Keratinocyte (primary cell): ENCODE measurements at regions not wholly inside any gene's neighbourhood (a gene's known extent, or its start where the extent isn't known, plus 50 kb on each side); places are given as distances from the start of the nearest gene placed in this dataset.

Experiments
- CTCF ChIP-seq, 3 experiments: IDR thresholded peaks in 1 of 3; conservative IDR thresholded peaks in 1 of 3; optimal IDR thresholded peaks in 1 of 3; 2 replicates in 2 of 3; 3 replicates in 1 of 3; pipeline versions ENCODE3 to v1.5.1; 2011; ENCODE audit warnings: low read length in 3 of 3, mild to moderate bottlenecking in 3 of 3, moderate library complexity in 2 of 3, control low read depth in 1 of 3, inconsistent platforms in 1 of 3; ENCODE audit not compliant: insufficient read depth in 2 of 3; ENCODE audit errors: extremely low read depth in 1 of 3
- EZH2 ChIP-seq: IDR thresholded peaks from one replicate; pipeline ENCODE4 v1.6.1; 2012; ENCODE audit warnings: inconsistent platforms, mild to moderate bottlenecking, low read length, moderate library complexity

- no peak for TF ChIP-seq CTCF (optimal IDR thresholded peaks at IDR 0.05 in 1 of 3, IDR thresholded peaks at IDR 0.05 in 1 of 3, conservative IDR thresholded peaks at IDR 0.05 in 1 of 3; ENCODE audit: extremely low read depth in 1 of 3, insufficient read depth in 2 of 3, low read length in 3 of 3)
- no peak for TF ChIP-seq EZH2
Measured at GRCh38 chr5:99926463-99926862, 608.7 kb upstream of the FAM174A start.
